ENCODE measurements at regions not wholly inside any gene's neighbourhood (a gene's known extent, or its start where the extent isn't known, plus 50 kb on each side); places are given as distances from the start of the nearest gene placed in this dataset.

DNA sequence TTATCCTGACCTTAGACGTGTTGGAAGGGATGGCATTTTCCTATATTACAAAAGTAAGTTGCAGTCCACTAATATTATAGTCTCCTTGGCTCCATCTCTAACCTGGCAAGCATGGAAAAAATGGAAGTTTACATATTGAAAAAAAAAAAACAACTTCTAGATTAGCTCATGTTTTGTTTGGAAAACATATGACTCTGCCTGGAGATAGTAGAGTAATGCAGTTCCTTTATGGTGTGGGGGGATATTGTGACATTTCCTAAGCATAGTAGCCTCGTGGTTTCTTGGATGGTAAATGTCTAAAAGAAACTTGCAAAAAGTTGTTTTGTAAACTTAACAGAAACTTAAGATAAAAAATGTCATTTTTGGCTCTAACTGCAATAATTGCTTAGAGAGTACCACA, 244.4 kb upstream of the FBXL7 start:
- POLR2A ChIA-PET: no interaction called here
- Histone ChIP-seq H3K36me3 (ENCODE audit: control insufficient read depth in 2 of 2, extremely low read depth in 1 of 2, insufficient read depth in 2 of 2, low read length in 2 of 2) (no peaks in the 10 kb centered on the region), H2AFZ (ENCODE audit: low read depth, low read length) (no peak overlapping the region), H3K9me1 (replicated peaks; ENCODE audit: control insufficient read depth, extremely low read depth, insufficient read depth, low read length) (no peaks in the 10 kb centered on the region), H4K20me1 (replicated peaks; ENCODE audit: control insufficient read depth, extremely low read depth, insufficient read depth, low read length) (no peaks in the 10 kb centered on the region), H3K4me2 (ENCODE audit: insufficient read depth, low read length) (no peak overlapping the region), H3K4me3 (replicated peaks in 1 of 3; ENCODE audit: insufficient read depth in 1 of 3, low read depth in 1 of 3, low read length in 3 of 3) (no peak overlapping the region), H3K27me3 (ENCODE audit: control insufficient read depth in 2 of 2, insufficient read depth in 2 of 2, low read length in 2 of 2) (peaks cover 10 to 39% of the 10 kb centered on the region in 2 experiments), H3K9me3 (replicated peaks; ENCODE audit: control insufficient read depth, insufficient read depth, low read length) (no peaks in the 10 kb centered on the region), H3K79me2 (ENCODE audit: control insufficient read depth, insufficient read depth, low read length) (no peaks in the 10 kb centered on the region), H3K9ac (replicated peaks; ENCODE audit: extremely low read depth, insufficient read depth, low read length) (no peak overlapping the region), H3K4me1 (ENCODE audit: control insufficient read depth, extremely low read depth, insufficient read depth, low read length) (no peaks in the 10 kb centered on the region), H3K27ac (ENCODE audit: insufficient read depth, low read depth, low read length) (no peak overlapping the region)
- TF ChIP-seq CTCF (IDR thresholded peaks at IDR 0.05; ENCODE audit: extremely low read depth in 1 of 2, insufficient read depth in 1 of 2, low read depth in 1 of 2, low read length in 2 of 2): no peak
- no peak for TF ChIP-seq EZH2 (IDR thresholded peaks at IDR 0.05; ENCODE audit: borderline replicate concordance, low read depth, low read length, severe bottlenecking)
- TF ChIP-seq POLR2A (IDR thresholded peaks at IDR 0.05; ENCODE audit: low read depth, low read length): no peak
- no peak for TF ChIP-seq MAX (IDR thresholded peaks at IDR 0.05; ENCODE audit: insufficient read depth, insufficient read length)
- no peak for TF ChIP-seq JUN (IDR thresholded peaks at IDR 0.05; ENCODE audit: borderline replicate concordance, insufficient read depth, insufficient read length, low read depth)
- TF ChIP-seq MYC (IDR thresholded peaks at IDR 0.05; ENCODE audit: low read depth, low read length): no peak
- TF ChIP-seq FOS (IDR thresholded peaks at IDR 0.05; ENCODE audit: borderline replicate concordance, insufficient read depth, low read length): no peak
- TF ChIP-seq POLR2AphosphoS5 (IDR thresholded peaks at IDR 0.05; ENCODE audit: insufficient read depth, low read depth, low read length): no peak
- no peak for TF ChIP-seq GATA2 (IDR thresholded peaks at IDR 0.05; ENCODE audit: insufficient read depth, insufficient read length, low read depth, low read length)
- BruUV-seq (replicated peaks): no TSS peak
- DNase-seq (ENCODE audit: low read depth, low spot score): no peak
- no peak for FAIRE-seq
- intact Hi-C loops (cut with micrococcal nuclease): no loop called here
- dilution Hi-C loops (cut with MboI; ENCODE audit: extremely low pct_ligation_motif_present, low sequenced_read_pairs): no loop called here
- CTCF ChIA-PET: no interaction called here

Data from endothelial cell of umbilical vein (primary cell).